ENCODE measurements at regions not wholly inside any gene's neighbourhood (a gene's known extent, or its start where the extent isn't known, plus 50 kb on each side); places are given as distances from the start of the nearest gene placed in this dataset.

- no peak for TF ChIP-seq CTCF (IDR thresholded peaks at IDR 0.05; ENCODE audit: extremely low read depth, missing control alignments)
- DNase-seq (ENCODE audit: low spot score): no peak
Measured at GRCh38 chr2:39537150-39537549, 100.1 kb upstream of the MAP4K3 start.

- no peak for TF ChIP-seq CTCF (IDR thresholded peaks at IDR 0.05; ENCODE audit: extremely low read depth, missing control alignments)
- no peak for DNase-seq (ENCODE audit: low spot score)
Measured at GRCh38 chr2:39538718-39539117, 101.6 kb upstream of the MAP4K3 start.

- no peak for TF ChIP-seq CTCF (IDR thresholded peaks at IDR 0.05; ENCODE audit: extremely low read depth, missing control alignments)
- no peak for DNase-seq (ENCODE audit: low spot score)
Measured at GRCh38 chr2:39540414-39540813, 103.3 kb upstream of the MAP4K3 start.

- no peak for TF ChIP-seq CTCF (IDR thresholded peaks at IDR 0.05; ENCODE audit: extremely low read depth, missing control alignments)
Measured at GRCh38 chr2:39541011-39541930, 104.2 kb upstream of the MAP4K3 start.

GRCh38 chr2:39542523-39542922, 105.4 kb upstream of the MAP4K3 start:
- DNase-seq (ENCODE audit: low spot score): no peak
- TF ChIP-seq CTCF (IDR thresholded peaks at IDR 0.05; ENCODE audit: extremely low read depth, missing control alignments): no peak

More at GRCh38 chr2:39541011-39541930, 104.2 kb upstream of the MAP4K3 start:
- no peak for DNase-seq (ENCODE audit: low spot score)

GRCh38 chr2:39545957-39546356, 108.9 kb upstream of the MAP4K3 start:
- TF ChIP-seq CTCF (IDR thresholded peaks at IDR 0.05; ENCODE audit: extremely low read depth, missing control alignments): no peak
- no peak for DNase-seq (ENCODE audit: low spot score)

GRCh38 chr2:39546409-39546808, 109.3 kb upstream of the MAP4K3 start:
- TF ChIP-seq CTCF (IDR thresholded peaks at IDR 0.05; ENCODE audit: extremely low read depth, missing control alignments): no peak
- no peak for DNase-seq (ENCODE audit: low spot score)
